GM12878 (cell line): ENCODE measurements at regions not wholly inside any gene's neighbourhood (a gene's known extent, or its start where the extent isn't known, plus 50 kb on each side); places are given as distances from the start of the nearest gene placed in this dataset.

ENCODE experiments used
- ASH2L ChIP-seq: fragments of 300-600, 200-600 bp; sonication (generic); IDR thresholded peaks from 2 replicates; pipeline ENCODE4 v1.6.1; 2017; ENCODE audit warnings: low read depth, mild to moderate bottlenecking, borderline replicate concordance
- BMI1 ChIP-seq: fragments of 450-650 bp; IDR thresholded peaks from 2 replicates; pipeline ENCODE4 v1.6.1; 2016; ENCODE audit warnings: mild to moderate bottlenecking, moderate library complexity, borderline replicate concordance
- CHD1 ChIP-seq: IDR thresholded peaks from 2 replicates; pipeline ENCODE4 v1.6.1; 2012; ENCODE audit warnings: low read depth, low read length, improper control_type of control experiment
- SUZ12 ChIP-seq: fragments of 200-600 bp; sonication (generic); IDR thresholded peaks from one replicate; pipeline ENCODE4 v1.6.1; 2018; ENCODE audit warnings: antibody characterized with exemption, mild to moderate bottlenecking; ENCODE audit not compliant: unreplicated experiment
- TAF1 ChIP-seq: IDR thresholded peaks from 2 replicates; pipeline ENCODE4 v1.6.1; 2011; ENCODE audit warnings: mild to moderate bottlenecking, low read depth, low read length, borderline replicate concordance
- TF ChIP-seq, protein P1 (sequence below): fragments of 450-650 bp; formaldehyde crosslinking; IDR thresholded peaks from 2 replicates; pipeline ENCODE4 v1.4.0; 2020; ENCODE audit warnings: mild to moderate bottlenecking, moderate library complexity
- TF ChIP-seq, protein P2 (sequence below): fragments of 450-650 bp; IDR thresholded peaks from 2 replicates; pipeline ENCODE4 v1.6.1; 2018; ENCODE audit warnings: borderline replicate concordance, mild to moderate bottlenecking; ENCODE audit not compliant: partially characterized antibody
- TF ChIP-seq, protein P3 (sequence below): IDR thresholded peaks from 2 replicates; pipeline ENCODE4 v1.6.1; 2011; ENCODE audit warnings: mild to moderate bottlenecking, low read depth, low read length, moderate library complexity; ENCODE audit not compliant: insufficient replicate concordance

DNA sequence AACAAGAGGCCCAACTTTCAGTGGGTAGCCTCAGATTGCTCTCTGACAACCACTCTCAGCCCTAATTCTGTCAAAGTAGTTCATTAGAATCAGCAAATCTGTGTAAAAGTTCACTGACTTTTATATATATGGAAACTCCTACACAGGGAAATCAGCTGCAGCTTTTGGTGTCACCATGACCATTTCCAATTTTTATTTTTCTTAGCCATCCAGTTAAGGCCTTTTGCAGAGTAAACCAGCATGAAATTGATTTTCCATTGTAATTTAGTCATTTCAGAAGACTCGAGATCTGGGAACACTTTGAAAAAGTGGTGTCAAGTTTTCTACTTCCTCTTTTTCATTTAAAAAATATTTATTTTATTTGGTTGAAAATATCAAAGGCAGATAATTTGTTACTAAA, 263.2 kb downstream of the TMEM182 start (continued):
- TF ChIP-seq, protein P1, sequence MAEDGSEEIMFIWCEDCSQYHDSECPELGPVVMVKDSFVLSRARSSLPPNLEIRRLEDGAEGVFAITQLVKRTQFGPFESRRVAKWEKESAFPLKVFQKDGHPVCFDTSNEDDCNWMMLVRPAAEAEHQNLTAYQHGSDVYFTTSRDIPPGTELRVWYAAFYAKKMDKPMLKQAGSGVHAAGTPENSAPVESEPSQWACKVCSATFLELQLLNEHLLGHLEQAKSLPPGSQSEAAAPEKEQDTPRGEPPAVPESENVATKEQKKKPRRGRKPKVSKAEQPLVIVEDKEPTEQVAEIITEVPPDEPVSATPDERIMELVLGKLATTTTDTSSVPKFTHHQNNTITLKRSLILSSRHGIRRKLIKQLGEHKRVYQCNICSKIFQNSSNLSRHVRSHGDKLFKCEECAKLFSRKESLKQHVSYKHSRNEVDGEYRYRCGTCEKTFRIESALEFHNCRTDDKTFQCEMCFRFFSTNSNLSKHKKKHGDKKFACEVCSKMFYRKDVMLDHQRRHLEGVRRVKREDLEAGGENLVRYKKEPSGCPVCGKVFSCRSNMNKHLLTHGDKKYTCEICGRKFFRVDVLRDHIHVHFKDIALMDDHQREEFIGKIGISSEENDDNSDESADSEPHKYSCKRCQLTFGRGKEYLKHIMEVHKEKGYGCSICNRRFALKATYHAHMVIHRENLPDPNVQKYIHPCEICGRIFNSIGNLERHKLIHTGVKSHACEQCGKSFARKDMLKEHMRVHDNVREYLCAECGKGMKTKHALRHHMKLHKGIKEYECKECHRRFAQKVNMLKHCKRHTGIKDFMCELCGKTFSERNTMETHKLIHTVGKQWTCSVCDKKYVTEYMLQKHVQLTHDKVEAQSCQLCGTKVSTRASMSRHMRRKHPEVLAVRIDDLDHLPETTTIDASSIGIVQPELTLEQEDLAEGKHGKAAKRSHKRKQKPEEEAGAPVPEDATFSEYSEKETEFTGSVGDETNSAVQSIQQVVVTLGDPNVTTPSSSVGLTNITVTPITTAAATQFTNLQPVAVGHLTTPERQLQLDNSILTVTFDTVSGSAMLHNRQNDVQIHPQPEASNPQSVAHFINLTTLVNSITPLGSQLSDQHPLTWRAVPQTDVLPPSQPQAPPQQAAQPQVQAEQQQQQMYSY (CRISPR knock-in tag): no peak
- TF ChIP-seq SUZ12 (no peak), TAF1 (no peak), BMI1 (no peak), CHD1 (no peak), ASH2L (no peak)
- TF ChIP-seq, protein P2, sequence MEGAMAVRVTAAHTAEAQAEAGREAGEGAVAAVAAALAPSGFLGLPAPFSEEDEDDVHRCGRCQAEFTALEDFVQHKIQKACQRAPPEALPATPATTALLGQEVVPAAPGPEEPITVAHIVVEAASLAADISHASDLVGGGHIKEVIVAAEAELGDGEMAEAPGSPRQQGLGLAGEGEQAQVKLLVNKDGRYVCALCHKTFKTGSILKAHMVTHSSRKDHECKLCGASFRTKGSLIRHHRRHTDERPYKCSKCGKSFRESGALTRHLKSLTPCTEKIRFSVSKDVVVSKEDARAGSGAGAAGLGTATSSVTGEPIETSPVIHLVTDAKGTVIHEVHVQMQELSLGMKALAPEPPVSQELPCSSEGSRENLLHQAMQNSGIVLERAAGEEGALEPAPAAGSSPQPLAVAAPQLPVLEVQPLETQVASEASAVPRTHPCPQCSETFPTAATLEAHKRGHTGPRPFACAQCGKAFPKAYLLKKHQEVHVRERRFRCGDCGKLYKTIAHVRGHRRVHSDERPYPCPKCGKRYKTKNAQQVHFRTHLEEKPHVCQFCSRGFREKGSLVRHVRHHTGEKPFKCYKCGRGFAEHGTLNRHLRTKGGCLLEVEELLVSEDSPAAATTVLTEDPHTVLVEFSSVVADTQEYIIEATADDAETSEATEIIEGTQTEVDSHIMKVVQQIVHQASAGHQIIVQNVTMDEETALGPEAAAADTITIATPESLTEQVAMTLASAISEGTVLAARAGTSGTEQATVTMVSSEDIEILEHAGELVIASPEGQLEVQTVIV: no peak
- TF ChIP-seq, protein P3, sequence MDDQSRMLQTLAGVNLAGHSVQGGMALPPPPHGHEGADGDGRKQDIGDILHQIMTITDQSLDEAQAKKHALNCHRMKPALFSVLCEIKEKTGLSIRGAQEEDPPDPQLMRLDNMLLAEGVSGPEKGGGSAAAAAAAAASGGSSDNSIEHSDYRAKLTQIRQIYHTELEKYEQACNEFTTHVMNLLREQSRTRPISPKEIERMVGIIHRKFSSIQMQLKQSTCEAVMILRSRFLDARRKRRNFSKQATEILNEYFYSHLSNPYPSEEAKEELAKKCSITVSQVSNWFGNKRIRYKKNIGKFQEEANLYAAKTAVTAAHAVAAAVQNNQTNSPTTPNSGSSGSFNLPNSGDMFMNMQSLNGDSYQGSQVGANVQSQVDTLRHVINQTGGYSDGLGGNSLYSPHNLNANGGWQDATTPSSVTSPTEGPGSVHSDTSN: no peak
- TF ChIP-seq, all 136 proteins: peak for 0
